Activated CD8-positive, alpha-beta memory T cell treated with anti-CD3 and anti-CD28 coated beads, Interleukin-2, amount 50 U/mL, for 1 hour (primary cell): ENCODE measurements at regions not wholly inside any gene's neighbourhood (a gene's known extent, or its start where the extent isn't known, plus 50 kb on each side); places are given as distances from the start of the nearest gene placed in this dataset.

Experiments used
- DNase-seq: peaks from one replicate; pipeline ENCODE4 v3.0.0-alpha.2; 2020; ENCODE audit errors: extremely low read depth

DNA sequence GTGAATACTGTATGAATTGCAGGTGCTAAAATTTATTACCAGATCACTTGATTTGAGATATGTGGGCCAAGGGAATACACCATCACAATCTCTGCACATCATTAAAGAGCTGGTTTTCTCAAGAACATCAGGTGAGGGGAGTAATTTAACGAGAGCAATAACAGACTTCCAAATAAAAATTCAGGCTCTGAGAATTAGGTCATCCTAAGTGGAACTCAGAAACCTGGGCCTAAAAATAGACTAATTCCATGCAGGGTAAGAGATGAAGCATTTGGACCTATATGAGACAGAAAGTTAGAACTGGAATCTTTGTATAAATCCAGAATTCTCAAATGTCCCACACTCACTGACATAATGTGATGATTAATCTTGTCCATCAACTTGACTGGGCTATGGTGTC lies 331.1 kb downstream of the ZNF621 start:
- DNase-seq: no peak

DNA sequence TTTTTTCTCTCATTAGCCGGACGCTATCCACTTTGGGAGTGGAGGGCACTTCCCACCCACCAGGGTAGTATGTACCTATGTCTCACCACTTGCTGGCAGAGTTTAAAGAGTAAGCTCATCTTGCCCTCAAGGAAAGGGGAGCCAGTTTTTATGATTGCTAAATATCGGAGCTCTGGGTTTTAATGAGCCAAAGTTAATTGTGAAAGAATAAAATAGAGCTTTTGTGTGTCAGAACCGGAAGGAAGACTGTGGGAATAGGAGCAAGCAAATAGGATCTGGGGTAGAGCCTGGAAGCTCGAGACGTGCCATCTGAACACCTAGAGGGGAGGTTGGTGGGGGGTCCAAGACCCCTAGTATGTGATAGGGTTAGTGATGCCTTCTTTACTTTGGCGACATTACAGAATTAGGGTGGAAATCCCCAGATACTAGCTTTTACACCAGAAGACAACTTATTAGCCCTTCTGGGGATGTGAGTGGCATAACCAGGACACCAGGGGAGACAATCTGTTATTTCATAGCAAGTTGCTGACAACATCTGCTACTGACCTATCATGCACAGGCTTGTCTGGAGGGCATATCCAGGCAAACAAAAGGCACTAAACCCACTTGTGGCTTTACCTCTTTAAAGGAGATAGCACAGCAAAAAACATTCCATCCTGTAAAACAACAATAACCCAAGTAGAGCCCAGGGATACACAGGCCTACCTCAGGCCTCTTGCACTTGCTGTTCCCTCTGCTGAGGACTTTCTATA lies 333.8 kb downstream of the ZNF621 start:
- no peak for DNase-seq

DNA sequence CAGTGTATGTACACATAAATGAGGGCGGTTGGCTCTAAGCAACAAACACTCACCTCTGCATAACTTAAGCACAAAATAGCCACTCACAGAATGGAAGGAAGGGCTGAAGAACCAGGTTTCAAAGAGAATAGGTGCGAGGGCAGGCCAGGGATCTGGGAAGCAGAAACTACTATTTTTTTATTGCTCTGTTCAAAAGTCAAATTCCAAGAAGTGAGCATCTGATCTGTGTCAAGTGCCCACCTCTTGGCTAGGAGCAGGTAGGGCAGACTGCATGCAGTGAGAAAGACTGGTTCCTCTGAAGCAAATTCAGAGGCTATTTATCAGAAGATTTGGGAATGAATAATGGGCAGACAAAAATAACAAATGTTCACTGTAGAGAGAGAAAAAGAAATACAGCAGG lies 336.4 kb upstream of the CTNNB1 start:
- no peak for DNase-seq

DNA sequence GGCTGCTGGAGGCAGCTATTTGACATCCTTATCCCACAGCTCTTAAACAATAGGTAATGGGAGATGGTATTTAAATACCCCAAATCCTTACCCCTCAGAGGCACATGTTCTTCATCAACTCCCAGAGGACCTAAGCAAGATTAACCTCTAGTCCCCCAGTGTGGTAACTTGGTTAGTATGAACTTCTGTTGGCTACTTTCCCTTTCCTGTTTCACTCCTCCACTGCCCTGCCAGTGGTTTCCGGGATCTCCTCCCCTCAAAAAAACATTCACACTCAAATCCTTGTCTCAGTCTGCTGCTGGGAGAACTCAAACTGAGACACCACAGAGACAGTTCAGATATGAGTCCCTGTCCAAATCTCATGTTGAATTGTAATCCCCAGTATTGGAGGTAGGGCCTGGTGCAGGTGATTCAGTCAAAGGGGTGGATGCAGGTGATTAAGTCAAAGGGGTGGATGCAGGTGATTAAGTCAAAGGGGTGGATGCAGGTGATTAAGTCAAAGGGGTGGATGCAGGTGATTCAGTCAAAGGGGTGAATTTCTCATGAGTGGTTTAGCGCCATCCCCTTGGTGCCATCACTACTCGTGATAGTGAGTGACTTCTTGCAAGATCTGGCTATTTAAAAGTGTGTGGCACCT lies 335.0 kb upstream of the CTNNB1 start:
- no peak for DNase-seq

DNA sequence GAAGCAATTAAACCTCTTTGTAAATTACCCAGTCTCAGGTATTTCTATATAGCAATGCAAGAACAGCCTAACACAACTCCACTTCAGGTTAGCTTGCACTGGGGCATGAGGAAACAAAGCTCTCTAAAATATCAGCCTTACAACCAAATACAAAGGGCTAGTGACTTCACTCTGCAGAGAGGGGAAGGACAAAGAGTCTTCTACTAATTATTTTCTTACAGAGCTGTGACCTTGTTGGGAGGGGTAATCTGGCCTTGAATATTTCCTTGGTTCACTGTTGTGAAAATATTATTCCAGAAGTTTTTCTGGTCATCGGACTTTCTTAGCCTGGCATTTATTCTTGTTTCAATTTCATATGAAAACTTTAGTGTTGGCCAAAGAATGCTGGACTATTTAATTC lies 334.4 kb upstream of the CTNNB1 start:
- DNase-seq: no peak

DNA sequence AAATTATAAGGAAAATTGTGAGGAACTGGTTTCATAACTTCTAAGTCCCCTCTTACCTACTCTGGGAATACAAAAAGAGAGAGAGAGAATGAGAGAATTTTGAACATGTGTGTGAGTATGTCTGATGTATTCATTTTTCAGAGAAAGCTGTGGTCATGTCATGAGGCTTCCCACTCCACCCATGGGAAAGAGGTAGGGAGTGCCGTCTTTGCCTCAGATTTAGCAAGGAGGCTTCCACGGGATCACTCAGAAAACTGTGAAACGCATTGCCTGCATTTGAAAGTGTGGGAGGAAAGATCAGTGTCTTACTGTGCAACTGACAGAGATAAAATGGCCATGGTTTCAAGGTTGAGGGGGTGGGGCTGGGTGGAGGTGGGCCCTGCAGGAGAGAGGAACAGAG lies 331.5 kb upstream of the CTNNB1 start:
- no peak for DNase-seq

DNA sequence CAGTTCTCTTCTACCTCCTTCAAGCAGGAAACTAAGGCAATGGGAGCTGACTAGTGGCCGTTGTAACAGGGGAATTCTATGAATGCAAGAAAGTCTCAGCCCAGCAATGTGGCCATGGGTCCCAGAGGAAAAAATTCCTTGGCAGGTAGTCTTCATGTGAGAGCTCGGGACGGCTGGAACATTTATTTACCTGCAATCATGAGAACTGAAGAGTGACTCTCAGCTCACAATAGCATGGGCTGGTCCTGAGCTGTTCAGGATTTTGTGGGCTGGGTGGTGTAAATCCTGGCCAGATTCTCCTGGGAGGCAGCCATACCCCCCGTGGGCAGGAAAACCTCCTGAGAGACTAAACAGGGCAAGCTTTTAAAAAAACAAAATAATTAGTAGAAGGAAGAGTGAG lies 330.3 kb upstream of the CTNNB1 start:
- no peak for DNase-seq

DNA sequence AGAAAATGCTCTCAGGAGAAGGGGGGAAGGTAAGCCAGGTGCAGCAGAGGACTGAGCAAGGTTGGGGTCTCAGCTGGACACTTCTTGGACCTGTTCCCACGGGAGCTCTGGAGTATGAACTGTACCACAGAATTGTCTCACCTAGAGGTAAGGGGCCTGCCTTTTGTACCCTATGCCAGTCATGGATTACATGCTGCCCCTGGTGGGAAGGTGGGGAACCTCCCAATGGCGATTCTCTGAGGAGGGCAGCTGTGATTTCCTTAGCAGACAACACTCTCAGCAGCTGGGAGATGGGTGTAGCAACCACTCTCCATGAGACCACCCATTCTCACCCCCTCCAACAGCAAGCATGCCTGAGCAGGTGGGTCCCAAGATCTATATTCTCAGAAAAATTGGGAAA lies 329.4 kb upstream of the CTNNB1 start:
- DNase-seq: no peak

DNA sequence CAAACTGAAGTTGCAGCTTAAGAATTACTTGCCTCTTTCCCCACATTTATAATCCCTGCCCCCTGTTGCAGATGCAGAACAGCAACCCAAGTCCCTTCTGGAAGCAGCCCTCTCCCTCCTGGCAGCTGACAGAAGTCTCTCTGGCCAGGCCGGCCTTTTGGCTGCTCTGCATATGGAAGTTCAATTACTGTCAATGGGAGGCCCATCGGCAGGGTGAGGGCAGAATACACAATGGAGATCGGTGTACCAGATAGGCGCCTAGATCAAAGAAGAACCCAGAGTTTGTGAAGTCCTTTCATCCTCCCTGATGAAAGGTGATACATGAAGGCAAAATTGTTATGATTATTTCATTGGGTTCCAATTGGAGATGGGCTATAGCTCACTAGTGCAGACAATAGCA lies 327.9 kb upstream of the CTNNB1 start:
- DNase-seq: no peak

DNA sequence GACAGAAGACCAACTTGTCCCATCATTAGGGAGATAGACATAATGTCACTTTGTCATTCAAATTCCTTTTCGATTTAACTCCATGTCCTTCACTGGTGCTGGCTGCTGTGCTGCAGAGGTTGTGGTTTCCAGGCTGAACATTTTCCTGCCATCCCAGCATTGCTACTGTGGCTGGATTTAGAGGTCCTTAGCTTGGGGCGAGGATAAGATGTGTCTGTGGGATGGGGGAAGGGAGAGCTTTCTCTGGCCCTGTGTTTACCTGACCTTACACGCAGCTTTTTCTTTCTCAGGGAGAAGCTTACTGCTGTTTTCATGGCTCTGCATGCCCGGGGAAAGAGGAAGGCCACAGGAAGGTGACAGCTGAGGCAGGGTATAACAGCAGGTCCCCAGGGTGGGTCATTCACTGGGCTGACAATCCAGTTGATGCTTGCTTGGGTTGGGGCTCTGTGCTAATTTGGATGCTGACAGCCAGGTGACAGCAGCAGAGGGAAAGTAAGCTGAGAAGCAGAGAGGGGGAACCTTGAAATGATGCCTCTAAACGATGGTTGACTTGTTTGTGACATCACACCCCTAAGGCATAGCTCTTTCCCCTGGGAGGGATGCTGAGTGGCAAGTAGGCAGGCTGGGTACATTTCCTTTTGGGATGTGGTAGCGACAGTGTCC lies 326.9 kb upstream of the CTNNB1 start:
- DNase-seq: no peak

DNA sequence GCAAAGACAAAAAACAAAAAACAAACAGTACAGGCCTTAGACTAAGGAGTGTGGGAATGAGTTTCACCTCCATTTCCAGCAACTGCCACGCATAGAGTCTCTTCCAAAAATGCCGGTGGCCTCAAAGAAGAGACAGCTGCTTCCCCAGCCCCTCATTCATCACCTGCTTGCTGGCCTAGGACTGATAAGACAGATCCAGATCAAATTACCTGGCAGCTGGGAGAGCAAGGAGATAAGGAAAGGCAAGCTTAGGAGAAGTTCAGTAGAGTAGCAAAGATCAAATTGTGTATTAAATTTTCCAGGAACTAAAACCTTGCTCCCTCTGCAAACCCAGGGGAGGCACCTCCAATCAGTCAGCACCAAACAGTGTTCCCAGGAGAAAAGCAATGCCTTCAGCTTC lies 325.8 kb upstream of the CTNNB1 start:
- no peak for DNase-seq

DNA sequence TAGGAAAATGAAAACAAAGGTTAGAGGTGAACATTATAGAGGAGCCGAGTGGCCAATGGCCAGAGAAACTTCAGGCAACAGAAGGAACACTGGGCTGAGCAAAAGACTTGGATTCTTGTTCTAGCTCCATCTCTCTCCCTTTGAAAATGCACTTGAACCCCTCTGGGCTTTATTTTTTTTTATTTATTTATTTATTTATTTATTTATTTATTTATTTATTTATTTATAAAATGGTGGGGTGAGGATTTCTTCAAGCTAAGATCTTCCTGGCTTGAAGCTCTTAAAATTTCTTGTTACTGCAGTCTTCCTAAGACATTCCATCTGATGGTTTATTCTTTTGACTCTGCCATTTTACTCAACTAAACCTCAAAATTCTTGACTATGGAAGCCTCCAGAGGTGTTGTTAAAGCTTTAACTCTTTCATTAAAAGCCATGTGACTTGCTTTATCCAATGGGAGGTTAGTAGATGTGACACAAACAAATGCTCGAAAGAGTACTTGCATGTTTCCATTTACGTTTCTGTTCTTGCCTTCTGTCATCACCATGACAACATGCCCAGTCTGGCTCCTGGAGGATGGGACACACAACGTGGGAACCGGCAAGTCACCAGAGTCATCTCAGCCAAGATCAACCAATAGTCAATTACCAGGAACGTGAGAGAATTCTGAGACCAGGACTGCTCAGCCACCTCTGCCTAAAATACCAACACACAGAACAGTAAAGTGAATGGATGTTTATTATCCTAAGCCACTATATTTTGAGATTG lies 325.2 kb upstream of the CTNNB1 start:
- DNase-seq: no peak

DNA sequence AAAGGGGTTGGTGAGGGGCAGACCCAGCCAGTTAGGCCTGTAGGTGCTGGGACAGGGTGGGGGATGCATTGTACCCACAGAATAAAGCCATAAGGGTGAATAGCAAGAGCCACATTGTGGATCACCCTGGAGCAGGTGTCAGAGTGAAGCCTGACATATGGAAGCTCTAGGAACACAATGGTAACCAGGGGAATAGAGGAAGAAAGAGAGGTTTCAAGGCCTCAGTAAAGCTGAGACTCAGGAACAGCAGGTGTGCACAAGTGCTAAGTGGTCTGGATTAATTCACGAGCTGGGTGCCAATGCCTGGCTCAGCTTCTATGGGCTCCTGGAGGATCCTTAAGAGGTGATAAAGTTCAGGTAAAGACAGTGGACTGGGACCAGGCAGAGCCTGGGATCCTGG lies 323.7 kb upstream of the CTNNB1 start:
- DNase-seq: no peak

DNA sequence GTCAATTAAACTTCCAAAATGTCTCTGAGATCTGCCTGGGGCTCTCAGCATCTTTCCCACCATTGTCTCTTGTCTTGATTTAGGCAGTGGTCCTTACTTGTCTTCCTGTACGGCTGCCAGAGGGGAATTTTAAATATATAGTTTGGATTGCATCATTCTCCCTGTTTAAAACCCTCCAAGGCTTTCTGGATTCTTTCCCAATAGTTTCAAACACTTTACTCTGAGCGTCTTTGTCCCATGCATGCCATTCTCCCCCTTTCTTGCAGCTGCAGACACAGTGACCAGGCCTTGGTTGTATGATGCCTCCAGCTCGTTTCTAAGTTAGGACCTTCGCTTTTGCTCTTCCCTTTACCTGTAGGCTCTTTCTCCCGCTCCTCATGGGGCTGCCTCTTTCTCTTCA lies 323.3 kb upstream of the CTNNB1 start:
- DNase-seq: no peak

DNA sequence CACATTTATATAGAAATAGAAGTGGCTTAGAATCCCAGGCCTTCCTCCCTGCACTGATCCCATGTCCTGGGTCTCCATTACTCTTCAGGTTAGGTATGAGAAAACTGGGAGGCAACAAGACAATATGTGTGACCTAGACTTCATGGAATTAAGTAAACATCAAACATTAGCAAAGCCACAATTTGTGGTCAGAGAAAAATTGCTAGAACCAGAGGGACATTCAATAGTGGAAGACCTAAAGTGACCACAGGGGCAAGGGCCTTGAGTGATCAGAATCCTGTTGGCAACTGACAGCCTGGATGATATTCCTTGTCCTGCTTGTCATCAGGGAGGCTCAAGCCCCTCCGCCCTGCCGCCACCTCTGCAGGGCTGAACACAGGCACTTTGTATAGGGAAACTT lies 322.8 kb upstream of the CTNNB1 start:
- no peak for DNase-seq

DNA sequence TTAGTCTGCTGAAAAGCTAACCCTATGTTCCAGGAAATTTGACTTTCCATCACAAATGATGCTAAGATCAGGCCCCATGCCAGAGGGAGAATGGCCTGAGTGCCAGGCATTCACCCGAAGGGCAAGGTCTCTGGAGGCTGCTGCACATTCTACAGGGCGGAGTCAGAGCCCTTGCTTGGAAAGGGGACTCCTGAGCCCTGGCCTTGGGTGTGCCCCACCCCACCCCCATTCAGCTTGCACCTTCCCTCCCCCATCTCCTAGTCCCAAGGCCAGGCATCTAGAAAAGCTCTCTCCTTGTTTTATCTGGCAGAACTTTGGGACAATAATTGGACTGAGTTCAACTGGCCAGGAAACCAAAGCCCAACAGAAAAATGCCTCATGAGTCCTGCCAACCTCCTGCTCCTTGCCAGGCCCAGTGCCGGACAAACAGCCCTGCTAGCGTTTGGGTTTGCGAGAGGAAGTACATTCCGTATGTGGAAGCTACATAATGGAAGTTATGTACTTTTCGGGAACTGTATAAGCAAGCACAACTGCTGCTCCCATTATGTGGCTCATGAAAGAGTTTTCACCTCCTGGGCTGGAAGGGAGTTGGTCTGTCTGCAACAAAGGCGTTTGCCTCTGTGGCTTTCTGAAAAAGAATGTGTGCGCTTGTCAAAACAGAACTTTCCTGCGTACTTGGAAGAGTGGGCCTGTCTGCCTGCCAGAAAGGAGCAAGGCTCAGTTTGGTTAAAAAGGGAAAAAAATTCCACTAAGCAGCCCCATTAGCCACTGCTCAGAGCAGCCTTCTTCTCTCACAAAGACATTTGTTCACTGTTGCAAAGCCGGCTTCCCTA lies 321.5 kb upstream of the CTNNB1 start:
- DNase-seq: no peak

DNA sequence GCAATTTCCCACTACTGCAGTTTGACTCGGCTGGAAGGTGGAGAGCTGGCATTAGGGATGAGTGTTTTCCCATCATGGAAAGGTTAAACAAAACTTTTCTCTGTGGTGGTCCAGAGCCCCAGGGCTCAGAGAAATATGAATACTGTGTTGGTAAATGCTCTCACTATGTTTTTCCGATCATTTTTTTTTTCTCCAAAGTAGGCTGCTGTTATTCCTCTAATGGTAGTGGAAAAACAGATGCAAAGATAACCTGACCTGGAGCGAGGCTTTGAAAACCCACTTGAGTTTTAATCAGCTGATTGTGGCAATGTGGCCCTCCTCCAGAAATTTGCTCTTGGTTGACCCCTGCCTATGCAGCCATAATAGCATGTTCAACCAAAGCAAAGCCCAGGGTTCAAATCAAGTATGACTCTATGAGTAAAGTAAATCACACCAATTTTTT lies 320.8 kb upstream of the CTNNB1 start:
- no peak for DNase-seq

DNA sequence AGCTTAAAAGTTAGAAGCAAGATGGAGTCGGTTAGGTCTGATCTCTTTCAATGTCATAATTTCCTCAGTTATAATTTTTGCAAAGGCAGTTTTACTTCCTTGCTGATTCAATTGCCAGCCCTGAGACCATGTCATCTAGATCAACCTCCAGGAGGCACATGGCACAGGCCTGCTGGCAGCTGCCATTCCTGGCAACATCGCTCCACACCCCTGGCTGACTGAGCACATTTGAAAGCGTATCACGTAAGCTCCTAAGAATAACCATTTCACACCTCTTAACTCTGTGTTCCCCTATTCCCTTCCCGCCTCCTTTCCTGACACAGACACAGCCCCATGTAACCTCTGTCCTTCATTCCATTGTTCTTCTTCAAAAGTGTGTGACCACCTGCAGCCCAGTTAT lies 313.9 kb upstream of the CTNNB1 start:
- no peak for DNase-seq

DNA sequence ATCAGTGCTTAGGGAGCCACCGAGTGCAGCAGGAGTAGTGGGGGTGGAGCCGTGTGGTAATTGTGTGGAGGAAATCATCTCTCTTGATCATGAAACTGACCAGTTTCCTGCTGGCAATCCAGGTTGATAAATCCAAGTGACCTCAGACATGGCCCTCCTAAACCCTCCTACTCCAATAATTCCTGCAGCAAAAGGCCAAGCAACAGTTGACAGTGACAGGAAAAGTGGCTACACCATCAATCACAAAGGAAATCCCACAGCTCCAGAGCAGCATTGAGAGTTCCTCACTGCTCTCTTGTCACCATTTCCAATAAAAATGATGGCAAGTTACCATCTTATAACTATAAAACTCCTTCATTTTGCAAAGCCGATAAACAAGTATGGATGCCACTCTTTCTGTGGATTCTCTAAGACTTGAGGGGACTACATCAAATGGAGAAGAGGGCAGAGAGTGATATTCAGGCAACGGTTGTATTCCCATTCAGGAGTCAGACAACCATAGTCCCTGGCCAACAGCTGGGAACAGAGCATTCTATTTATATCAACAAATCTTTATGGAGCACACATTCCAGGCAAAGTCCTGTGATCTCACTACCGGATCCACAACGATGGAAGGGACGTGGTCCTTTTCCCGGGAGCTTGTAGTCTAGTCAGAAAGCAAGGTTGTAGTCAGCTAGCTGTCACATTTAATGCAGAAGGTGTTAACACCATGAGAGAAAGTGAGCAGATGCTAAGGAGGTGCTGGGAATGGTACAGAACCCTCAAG lies 312.5 kb upstream of the CTNNB1 start:
- DNase-seq: no peak

DNA sequence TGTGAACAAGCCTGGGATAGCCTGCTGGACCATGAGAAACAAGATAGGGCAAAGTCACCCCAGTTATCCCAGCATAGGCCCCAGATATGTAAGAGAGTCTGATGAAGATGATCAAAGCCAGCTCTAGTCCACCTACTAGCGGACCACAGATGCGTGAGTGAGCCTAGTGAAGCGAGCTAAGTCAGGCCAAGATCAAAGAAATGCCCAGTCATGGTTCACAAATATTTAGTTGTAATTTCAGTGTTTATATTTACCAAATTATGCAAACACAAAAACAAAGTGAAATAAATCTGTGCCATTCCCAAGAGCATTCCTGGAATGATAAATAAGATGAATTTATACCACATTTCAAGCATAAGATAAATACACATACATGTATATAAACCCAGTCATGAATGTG lies 308.1 kb upstream of the CTNNB1 start:
- no peak for DNase-seq

DNA sequence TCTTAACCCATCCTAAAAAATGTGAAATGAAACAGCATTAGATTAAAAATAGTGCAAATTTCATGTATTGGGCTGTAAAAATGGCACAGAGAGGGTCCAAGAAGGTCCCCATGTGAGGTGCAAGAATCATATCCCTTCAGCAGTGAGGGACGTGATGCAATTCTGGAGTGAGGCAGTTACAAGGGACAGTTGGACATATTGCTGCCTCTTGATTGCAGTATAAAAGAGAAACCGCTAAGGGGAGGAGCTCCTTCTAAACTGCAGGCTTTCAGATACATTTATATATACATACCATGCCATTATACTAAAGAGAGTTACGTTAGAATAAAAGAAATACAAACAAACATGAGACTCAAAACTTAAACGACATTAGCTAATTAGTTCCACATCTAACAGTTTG lies 304.2 kb upstream of the CTNNB1 start:
- DNase-seq: no peak
